HG02852 (cell line): ENCODE measurements at regions not wholly inside any gene's neighbourhood (a gene's known extent, or its start where the extent isn't known, plus 50 kb on each side); places are given as distances from the start of the nearest gene placed in this dataset.

Source experiments
- ATAC-seq: cut with Tn5 transposase; IDR thresholded peaks from one replicate; pipeline ENCODE4 v1.9.1; 2021; ENCODE audit warnings: mild to moderate bottlenecking, moderate library complexity; ENCODE audit not compliant: unreplicated experiment

- ATAC-seq = no peak
Observed at GRCh38 chr6:23339268-23339667, 769.9 kb downstream of the HDGFL1 start.

GRCh38 chr6:23340271-23340670 is 770.9 kb downstream of the HDGFL1 start:
- ATAC-seq = no peak

GRCh38 chr6:23343610-23344306 is 774.4 kb downstream of the HDGFL1 start:
- no peak for ATAC-seq

GRCh38 chr6:23348185-23348584 is 777.8 kb upstream of the NRSN1 start:
- ATAC-seq = no peak

GRCh38 chr6:23349521-23350147 is 776.4 kb upstream of the NRSN1 start:
- no peak for ATAC-seq

GRCh38 chr6:23350752-23351453 is 775.1 kb upstream of the NRSN1 start:
- ATAC-seq = no peak

GRCh38 chr6:23354004-23354403 is 772.0 kb upstream of the NRSN1 start:
- ATAC-seq = no peak

GRCh38 chr6:23357185-23357766 is 768.7 kb upstream of the NRSN1 start:
- no peak for ATAC-seq

GRCh38 chr6:23365732-23366131 is 760.3 kb upstream of the NRSN1 start:
- no peak for ATAC-seq

GRCh38 chr6:23367311-23367710 is 758.7 kb upstream of the NRSN1 start:
- no peak for ATAC-seq

- no peak for ATAC-seq
Observed at GRCh38 chr6:23368557-23368956, 757.5 kb upstream of the NRSN1 start.

- ATAC-seq = no peak
Observed at GRCh38 chr6:23370051-23370450, 756.0 kb upstream of the NRSN1 start.

- no peak for ATAC-seq
Observed at GRCh38 chr6:23371132-23371915, 754.7 kb upstream of the NRSN1 start.

- ATAC-seq = no peak
Observed at GRCh38 chr6:23377830-23378229, 748.2 kb upstream of the NRSN1 start.

- ATAC-seq = no peak
Observed at GRCh38 chr6:23380465-23380864, 745.5 kb upstream of the NRSN1 start.

- no peak for ATAC-seq
Observed at GRCh38 chr6:23388086-23388783, 737.8 kb upstream of the NRSN1 start.

- ATAC-seq = no peak
Observed at GRCh38 chr6:23389386-23389785, 736.6 kb upstream of the NRSN1 start.

GRCh38 chr6:23390221-23390620 is 735.8 kb upstream of the NRSN1 start:
- no peak for ATAC-seq

GRCh38 chr6:23394681-23395080 is 731.3 kb upstream of the NRSN1 start:
- no peak for ATAC-seq

- ATAC-seq = no peak
Observed at GRCh38 chr6:23395381-23395780, 730.6 kb upstream of the NRSN1 start.
